ENCODE measurements at regions not wholly inside any gene's neighbourhood (a gene's known extent, or its start where the extent isn't known, plus 50 kb on each side); places are given as distances from the start of the nearest gene placed in this dataset.

GRCh38 chr13:112325142-112325808 is 50.9 kb upstream of the SPACA7 start:
- TF ChIP-seq POLR2AphosphoS5 (IDR thresholded peaks at IDR 0.05; ENCODE audit: insufficient read depth, low read depth, low read length), result no peak
- TF ChIP-seq, protein P1, sequence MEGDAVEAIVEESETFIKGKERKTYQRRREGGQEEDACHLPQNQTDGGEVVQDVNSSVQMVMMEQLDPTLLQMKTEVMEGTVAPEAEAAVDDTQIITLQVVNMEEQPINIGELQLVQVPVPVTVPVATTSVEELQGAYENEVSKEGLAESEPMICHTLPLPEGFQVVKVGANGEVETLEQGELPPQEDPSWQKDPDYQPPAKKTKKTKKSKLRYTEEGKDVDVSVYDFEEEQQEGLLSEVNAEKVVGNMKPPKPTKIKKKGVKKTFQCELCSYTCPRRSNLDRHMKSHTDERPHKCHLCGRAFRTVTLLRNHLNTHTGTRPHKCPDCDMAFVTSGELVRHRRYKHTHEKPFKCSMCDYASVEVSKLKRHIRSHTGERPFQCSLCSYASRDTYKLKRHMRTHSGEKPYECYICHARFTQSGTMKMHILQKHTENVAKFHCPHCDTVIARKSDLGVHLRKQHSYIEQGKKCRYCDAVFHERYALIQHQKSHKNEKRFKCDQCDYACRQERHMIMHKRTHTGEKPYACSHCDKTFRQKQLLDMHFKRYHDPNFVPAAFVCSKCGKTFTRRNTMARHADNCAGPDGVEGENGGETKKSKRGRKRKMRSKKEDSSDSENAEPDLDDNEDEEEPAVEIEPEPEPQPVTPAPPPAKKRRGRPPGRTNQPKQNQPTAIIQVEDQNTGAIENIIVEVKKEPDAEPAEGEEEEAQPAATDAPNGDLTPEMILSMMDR (IDR thresholded peaks at IDR 0.05; ENCODE audit: extremely low read depth in 1 of 2, insufficient read depth in 1 of 2, low read depth in 1 of 2, low read length in 2 of 2), result no peak
- no peak for TF ChIP-seq POLR2A (IDR thresholded peaks at IDR 0.05; ENCODE audit: low read depth, low read length)
- TF ChIP-seq FOS (IDR thresholded peaks at IDR 0.05; ENCODE audit: borderline replicate concordance, insufficient read depth, low read length), result no peak
